ENCODE measurements at regions not wholly inside any gene's neighbourhood (a gene's known extent, or its start where the extent isn't known, plus 50 kb on each side); places are given as distances from the start of the nearest gene placed in this dataset.

DNA sequence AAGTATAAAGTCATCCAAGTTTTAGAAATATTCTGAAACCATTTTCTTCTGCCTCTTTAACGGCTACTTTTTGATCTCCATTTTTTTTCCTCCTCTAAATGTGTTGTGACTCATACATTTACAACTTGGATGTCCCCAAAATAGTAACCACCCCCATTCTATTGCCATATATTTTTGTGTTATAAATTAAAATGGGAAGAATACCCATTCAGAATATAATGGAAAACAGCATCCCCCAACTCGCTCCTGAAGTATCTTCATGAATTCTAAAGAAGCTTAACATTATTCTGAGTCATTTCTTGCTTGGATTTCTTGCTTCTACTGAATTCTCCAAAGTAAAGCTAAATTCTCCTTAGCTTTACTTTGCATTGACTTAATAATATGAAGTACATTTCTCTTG is 92.0 kb upstream of the PTPN13 start:
- H3K27me3 ChIP-seq (replicated peaks in 1 of 4; ENCODE audit: control extremely low read depth in 1 of 4, control insufficient read depth in 3 of 4, insufficient read depth in 4 of 4, low read length in 3 of 4), result peaks cover 0 to 3% (median 0%) of the 10 kb centered on the region in 4 experiments
- no peak for TF ChIP-seq EZH2 (IDR thresholded peaks at IDR 0.05; ENCODE audit: borderline replicate concordance, insufficient read depth, low read depth, low read length, poor library complexity, severe bottlenecking)
- TF ChIP-seq, protein P1, sequence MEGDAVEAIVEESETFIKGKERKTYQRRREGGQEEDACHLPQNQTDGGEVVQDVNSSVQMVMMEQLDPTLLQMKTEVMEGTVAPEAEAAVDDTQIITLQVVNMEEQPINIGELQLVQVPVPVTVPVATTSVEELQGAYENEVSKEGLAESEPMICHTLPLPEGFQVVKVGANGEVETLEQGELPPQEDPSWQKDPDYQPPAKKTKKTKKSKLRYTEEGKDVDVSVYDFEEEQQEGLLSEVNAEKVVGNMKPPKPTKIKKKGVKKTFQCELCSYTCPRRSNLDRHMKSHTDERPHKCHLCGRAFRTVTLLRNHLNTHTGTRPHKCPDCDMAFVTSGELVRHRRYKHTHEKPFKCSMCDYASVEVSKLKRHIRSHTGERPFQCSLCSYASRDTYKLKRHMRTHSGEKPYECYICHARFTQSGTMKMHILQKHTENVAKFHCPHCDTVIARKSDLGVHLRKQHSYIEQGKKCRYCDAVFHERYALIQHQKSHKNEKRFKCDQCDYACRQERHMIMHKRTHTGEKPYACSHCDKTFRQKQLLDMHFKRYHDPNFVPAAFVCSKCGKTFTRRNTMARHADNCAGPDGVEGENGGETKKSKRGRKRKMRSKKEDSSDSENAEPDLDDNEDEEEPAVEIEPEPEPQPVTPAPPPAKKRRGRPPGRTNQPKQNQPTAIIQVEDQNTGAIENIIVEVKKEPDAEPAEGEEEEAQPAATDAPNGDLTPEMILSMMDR (IDR thresholded peaks at IDR 0.05), result no peak
- H2AFZ ChIP-seq (ENCODE audit: insufficient read depth, low read depth, low read length, poor library complexity, severe bottlenecking), result no peak overlapping the region
- H4K20me1 ChIP-seq (ENCODE audit: control insufficient read depth, insufficient read depth, low read length, poor library complexity, severe bottlenecking), result no peaks in the 10 kb centered on the region
- H3K36me3 ChIP-seq (replicated peaks in 1 of 2; ENCODE audit: control extremely low read depth in 1 of 2, control insufficient read depth in 1 of 2, extremely low read depth in 1 of 2, insufficient read depth in 2 of 2, low read length in 1 of 2), result no peaks in the 10 kb centered on the region
- Mint-ChIP-seq H3K27me3 (peaks cover 29% of the 10 kb centered on the region), H3K4me1 (no peaks in the 10 kb centered on the region), H3K27ac (no peak overlapping the region), H3K9me3 (ENCODE audit: insufficient read depth) (no peaks in the 10 kb centered on the region), H3K4me3 (no peak overlapping the region)
- no peak for DNase-seq
- H3K9me3 ChIP-seq (ENCODE audit: control extremely low read depth in 1 of 3, control insufficient read depth in 2 of 3, insufficient read depth in 1 of 3, low read length in 2 of 3), result no peaks in the 10 kb centered on the region
- H3K9ac ChIP-seq (ENCODE audit: low read length), result no peak overlapping the region
- ChIA-PET CTCF (no interaction called here), POLR2A (no interaction called here)
- intact Hi-C loops (cut with micrococcal nuclease), result no loop called here
- H3K4me3 ChIP-seq (ENCODE audit: control extremely low read depth in 1 of 5, extremely low read depth in 1 of 5, insufficient read depth in 1 of 5, low read depth in 2 of 5, low read length in 4 of 5), result no peak overlapping the region
- H3K4me1 ChIP-seq (ENCODE audit: control insufficient read depth in 2 of 2, insufficient read depth in 2 of 2, low read length in 2 of 2), result no peaks in the 10 kb centered on the region
- WGBS (ENCODE audit: insufficient coverage), result no CpG with 5 or more reads among the region's 2 CpGs
- H3K79me2 ChIP-seq (ENCODE audit: control insufficient read depth, insufficient read depth, low read length), result no peaks in the 10 kb centered on the region
- H3K4me2 ChIP-seq (replicated peaks; ENCODE audit: low read depth, low read length, poor library complexity, severe bottlenecking), result no peak overlapping the region
- no peak overlapping the region for H3K27ac ChIP-seq (ENCODE audit: low read length in 2 of 2)
- ATAC-seq (ENCODE audit: low read depth), result no peak

DNA sequence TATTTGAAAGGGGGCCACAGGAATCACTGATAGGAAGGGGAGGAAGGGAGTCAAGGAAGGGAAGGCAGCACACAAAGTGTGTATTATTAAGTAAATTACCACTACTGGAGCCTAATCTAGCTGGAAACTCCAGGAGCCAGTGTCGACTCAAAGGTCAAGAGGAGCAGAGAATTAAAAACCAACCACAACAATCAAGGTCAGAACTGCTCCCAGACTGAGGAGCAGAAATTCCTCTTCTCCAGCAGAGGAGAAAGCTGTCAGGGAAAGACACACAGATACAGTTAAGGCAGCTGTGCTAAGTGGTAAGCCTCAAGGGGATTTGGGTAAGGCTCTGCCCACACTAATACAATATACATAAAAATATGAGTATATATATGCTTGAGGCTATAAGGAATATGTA is 87.5 kb upstream of the PTPN13 start:
- TF ChIP-seq, protein P1 (IDR thresholded peaks at IDR 0.05), result no peak
- no peak for TF ChIP-seq EZH2 (IDR thresholded peaks at IDR 0.05; ENCODE audit: borderline replicate concordance, insufficient read depth, low read depth, low read length, poor library complexity, severe bottlenecking)
- 83% methylated on average over 1 of the region's 1 CpG for WGBS (ENCODE audit: insufficient coverage)
- H4K20me1 ChIP-seq (ENCODE audit: control insufficient read depth, insufficient read depth, low read length, poor library complexity, severe bottlenecking), result no peaks in the 10 kb centered on the region
- H3K4me1 Mint-ChIP-seq, result no peaks in the 10 kb centered on the region
- no peaks in the 10 kb centered on the region for H3K9me3 Mint-ChIP-seq (ENCODE audit: insufficient read depth)
- no peaks in the 10 kb centered on the region for H3K36me3 ChIP-seq (replicated peaks in 1 of 2; ENCODE audit: control extremely low read depth in 1 of 2, control insufficient read depth in 1 of 2, extremely low read depth in 1 of 2, insufficient read depth in 2 of 2, low read length in 1 of 2)
- no peak overlapping the region for H2AFZ ChIP-seq (ENCODE audit: insufficient read depth, low read depth, low read length, poor library complexity, severe bottlenecking)
- no peak overlapping the region for H3K4me2 ChIP-seq (replicated peaks; ENCODE audit: low read depth, low read length, poor library complexity, severe bottlenecking)
- intact Hi-C loops (cut with micrococcal nuclease), result no loop called here
- no peak overlapping the region for H3K27ac Mint-ChIP-seq
- ATAC-seq (ENCODE audit: low read depth) (no peak), DNase-seq (no peak)
- POLR2A ChIA-PET, result no interaction called here
- CTCF ChIA-PET, result interaction anchor here (3.4 kb wide), 1 partner anchor 10 kb away, joined by 26 read pairs; no protein-coding TSS in a partner anchor
- H3K9ac ChIP-seq (ENCODE audit: low read length), result no peak overlapping the region
- H3K4me1 ChIP-seq (ENCODE audit: control insufficient read depth in 2 of 2, insufficient read depth in 2 of 2, low read length in 2 of 2), result no peaks in the 10 kb centered on the region
- H3K27ac ChIP-seq (ENCODE audit: low read length in 2 of 2), result no peak overlapping the region
- H3K4me3 Mint-ChIP-seq, result no peak overlapping the region
- H3K4me3 ChIP-seq (ENCODE audit: control extremely low read depth in 1 of 5, extremely low read depth in 1 of 5, insufficient read depth in 1 of 5, low read depth in 2 of 5, low read length in 4 of 5), result no peak overlapping the region
- H3K27me3 Mint-ChIP-seq, result peaks cover 20% of the 10 kb centered on the region
- peaks cover 0 to 3% (median 0%) of the 10 kb centered on the region in 4 experiments for H3K27me3 ChIP-seq (replicated peaks in 1 of 4; ENCODE audit: control extremely low read depth in 1 of 4, control insufficient read depth in 3 of 4, insufficient read depth in 4 of 4, low read length in 3 of 4)
- H3K9me3 ChIP-seq (ENCODE audit: control extremely low read depth in 1 of 3, control insufficient read depth in 2 of 3, insufficient read depth in 1 of 3, low read length in 2 of 3), result no peaks in the 10 kb centered on the region
- no peaks in the 10 kb centered on the region for H3K79me2 ChIP-seq (ENCODE audit: control insufficient read depth, insufficient read depth, low read length)
